NCI-H526 treated with DMSO at 0.1 percent for 48 hours (cell line): ENCODE measurements at regions not wholly inside any gene's neighbourhood (a gene's known extent, or its start where the extent isn't known, plus 50 kb on each side); places are given as distances from the start of the nearest gene placed in this dataset.

Source experiments
- DNase-seq: peaks from one replicate; lab custom pipeline; 2025; lab: John Stamatoyannopoulos, UW

DNA sequence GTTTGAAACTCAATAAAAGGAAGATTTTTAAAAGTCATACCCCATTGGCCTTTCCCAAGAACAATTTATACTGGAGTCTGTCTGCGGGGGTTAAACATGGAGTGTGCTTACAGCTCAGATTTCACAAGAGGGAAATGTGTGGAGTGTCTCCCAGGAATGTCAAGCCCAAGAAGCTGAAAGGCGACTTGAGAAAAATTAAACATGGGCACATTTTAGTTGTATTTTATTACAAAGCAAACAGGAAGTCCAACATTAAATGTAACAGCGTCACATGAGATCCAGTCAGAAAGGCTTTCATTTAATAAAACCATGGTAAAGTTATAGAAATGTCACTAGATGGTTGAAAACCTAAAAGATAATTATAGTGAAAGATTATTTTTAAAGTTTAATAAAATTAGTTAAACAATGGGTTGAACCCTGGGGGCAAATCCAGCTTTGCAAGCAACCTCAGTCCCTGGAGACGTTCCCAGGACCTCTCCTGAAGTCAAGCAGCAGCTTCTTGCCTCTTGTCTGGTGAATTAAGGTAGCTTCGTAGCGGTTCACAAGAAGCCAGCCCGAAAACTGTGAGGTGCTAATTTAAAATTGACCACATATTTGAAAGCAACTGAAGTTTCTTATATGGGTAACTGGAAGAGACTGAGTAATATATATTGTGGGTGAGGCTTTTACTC is 168.4 kb upstream of the EDNRA start:
- DNase-seq, result no peak

- no peak for DNase-seq
These were observed 167.8 kb upstream of the EDNRA start for GRCh38 chr4:147313108-147313507.

DNA sequence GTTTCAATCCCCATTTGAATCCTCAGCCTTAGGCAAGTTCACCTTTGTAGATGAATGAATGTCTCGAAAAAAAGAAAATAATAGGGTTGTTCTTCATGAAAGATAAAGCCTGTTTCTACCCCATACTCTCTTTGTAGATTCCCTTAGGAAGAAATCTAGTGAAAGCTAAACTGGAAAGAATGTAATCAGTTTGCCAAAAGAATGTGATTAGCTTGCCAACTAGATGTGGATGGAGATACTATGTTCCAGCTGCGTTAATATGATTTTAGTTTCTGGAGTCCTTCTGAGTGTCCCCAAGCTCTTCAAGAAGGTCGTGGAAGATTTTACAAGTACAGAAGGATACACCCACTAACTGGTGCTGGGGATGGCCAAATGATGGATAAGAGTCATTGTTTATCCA is 162.3 kb upstream of the EDNRA start:
- no peak for DNase-seq

DNA sequence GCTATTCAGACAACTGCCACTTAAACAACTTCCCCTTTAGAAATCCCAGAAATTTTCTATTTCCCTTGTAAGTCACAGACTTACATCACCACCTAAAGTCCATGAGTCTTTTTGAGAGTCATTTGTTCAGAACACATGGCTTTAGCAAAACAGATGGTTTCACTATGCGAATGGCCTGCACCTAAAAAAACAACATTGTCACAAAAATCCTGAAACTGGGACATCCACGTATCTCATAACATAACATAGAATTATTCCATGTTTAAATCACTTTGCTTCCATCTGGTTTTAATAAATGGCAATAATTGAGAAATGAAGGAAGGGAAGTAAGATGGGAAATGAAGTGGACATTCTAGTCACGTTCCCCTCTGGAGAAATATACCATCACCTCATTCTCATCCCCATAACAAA is 155.3 kb upstream of the EDNRA start:
- DNase-seq, result no peak

GRCh38 chr4:147326591-147326990 is 154.3 kb upstream of the EDNRA start:
- no peak for DNase-seq

GRCh38 chr4:147327322-147327721 is 153.6 kb upstream of the EDNRA start:
- DNase-seq, result no peak

- DNase-seq, result no peak
These were observed 152.7 kb upstream of the EDNRA start for GRCh38 chr4:147328189-147328588.

DNA sequence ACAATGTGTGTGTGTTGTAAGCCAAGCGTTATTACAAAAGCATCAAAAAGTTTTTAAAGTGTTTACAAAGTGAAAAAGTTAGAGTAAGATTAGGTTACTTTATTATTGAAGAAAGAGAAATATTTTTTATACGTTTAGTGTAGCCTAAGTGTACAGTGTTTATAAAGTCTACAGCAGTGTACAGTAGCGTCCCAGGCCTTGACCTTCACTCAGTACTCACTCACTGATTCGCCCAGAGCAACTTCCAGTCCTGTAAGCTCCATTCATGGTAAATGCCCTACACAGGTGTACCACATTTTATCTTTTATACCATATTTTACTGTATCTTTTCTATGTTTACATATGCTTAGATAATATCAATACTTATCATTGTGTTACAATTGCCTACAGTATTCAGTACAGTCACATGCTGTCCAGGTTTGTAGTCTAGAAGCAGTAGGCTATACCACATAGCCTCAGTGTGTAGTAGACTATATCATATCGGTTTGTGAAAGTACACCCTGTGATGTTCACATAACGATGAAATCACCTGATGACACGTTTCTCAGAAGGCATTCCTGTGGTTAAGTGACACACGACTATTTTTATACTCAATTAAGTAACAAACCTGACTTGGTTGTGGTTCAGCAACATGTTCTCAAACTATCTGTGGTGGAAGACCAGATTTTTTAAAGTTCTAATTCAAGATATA is 152.0 kb upstream of the EDNRA start:
- DNase-seq, result no peak

- no peak for DNase-seq
These were observed 148.8 kb upstream of the EDNRA start for GRCh38 chr4:147332091-147332490.

DNA sequence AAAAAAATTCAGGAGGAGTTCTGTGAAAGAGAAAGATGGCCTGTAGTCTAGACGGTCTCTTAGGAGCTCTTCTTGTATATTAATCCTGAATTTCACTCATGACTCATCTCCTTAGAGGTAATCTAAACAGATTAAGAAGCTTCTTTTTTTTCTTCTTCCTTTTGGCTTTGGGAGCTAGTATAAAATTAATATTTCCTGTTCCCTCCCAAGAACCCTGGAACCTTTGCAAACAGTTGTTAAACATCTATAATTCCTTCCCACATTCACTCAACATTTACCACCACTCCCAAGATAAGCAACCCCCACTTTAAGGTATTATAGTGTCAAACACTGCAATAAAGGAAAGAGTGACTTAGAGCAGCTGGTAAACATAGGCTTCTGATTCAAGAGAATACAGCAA is 146.4 kb upstream of the EDNRA start:
- DNase-seq, result no peak

DNA sequence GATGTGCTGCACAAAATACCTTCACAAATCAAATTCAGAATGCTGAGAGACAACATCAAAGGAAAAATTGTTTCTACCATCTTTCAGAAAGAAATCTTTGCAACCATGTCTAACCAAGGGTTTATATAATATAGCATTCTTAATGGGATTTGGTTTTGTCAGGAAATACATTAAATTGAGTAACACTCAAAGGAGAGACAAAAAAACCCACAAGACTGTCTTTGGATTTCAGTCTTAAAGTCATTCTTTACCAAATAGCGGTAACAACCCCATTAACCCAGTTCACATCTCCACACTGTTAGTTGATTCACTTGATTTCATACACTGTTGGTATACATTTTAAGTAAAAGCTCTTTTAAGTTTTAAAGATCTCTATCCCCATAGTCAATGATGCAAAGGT is 145.7 kb upstream of the EDNRA start:
- DNase-seq, result no peak

DNA sequence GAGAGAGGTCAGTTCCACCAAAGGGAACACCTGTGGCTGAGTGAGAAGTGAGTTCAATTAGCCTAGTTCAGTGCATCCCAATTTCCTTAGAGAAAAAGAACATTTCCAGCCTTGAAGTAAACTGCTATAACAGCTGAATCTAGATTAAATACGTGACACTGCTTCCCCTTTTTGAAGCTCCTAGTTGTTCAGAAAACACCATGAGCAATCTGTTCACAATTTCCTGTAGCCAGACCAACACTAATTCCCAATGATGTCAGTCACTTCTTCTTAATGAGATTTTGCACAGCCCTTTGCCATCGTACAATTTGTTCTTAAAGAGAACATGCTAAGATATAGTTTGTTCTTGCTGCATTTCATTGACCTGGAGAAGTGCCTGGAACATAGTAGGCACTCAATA is 144.6 kb upstream of the EDNRA start:
- no peak for DNase-seq

DNA sequence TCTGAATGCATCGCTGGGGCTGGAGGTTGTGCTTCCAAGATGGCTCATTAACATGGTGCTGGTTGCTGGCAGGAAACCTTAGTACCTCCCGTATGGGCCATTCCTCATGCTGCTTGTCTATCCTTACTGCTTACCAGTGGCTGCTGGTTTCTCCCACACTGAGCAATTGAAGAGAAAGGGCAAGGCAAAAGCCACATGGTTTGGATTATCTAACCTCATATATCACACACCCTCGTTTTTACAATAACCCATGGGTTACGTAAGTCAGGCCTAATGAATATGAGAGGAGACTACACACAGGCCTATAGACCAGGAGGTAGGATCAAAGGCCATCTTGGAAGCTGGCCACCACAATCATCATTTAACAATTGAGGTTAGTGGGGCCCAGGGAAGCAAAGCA is 141.8 kb upstream of the EDNRA start:
- no peak for DNase-seq

GRCh38 chr4:147340111-147340510 is 140.8 kb upstream of the EDNRA start:
- no peak for DNase-seq

GRCh38 chr4:147340591-147341120 is 140.2 kb upstream of the EDNRA start:
- no peak for DNase-seq

DNA sequence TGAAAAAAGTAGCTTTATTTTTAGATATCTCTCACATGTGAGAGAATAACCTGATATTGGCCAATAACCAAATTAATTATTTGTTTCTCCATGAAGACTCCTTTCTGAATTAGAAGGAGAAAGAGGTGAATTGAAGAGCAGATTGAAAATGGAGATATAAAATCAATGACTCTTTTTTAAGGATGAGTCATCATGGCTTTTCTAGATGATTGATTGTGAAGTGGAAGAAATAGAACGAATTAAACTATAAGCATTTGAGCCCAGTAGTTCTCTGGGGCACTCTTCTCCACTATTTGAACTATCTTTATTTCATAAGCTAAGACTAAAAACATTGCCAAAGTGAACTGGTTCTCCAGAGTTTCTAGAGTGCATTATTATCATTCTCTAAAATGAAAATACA is 137.2 kb upstream of the EDNRA start:
- no peak for DNase-seq

- no peak for DNase-seq
These were observed 135.2 kb upstream of the EDNRA start for GRCh38 chr4:147345662-147346061.

DNA sequence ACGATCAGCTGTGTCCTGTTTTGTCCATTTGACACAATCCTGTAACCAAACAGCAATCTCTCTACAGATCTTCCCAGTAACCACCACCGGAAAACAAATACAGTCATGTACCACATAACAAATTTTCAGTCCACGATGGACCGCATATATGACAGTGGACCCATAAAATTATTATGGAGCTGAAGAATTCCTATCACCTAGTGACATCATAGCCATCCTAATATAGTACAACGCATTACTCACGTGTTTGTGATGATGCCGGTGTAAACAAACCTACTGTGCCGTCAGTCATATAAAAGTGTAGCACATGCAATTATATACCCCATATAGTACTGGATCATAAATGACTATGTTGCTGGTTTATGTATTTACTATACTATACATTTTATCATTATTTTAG is 133.7 kb upstream of the EDNRA start:
- no peak for DNase-seq

- no peak for DNase-seq
These were observed 131.7 kb upstream of the EDNRA start for GRCh38 chr4:147349193-147349592.

DNA sequence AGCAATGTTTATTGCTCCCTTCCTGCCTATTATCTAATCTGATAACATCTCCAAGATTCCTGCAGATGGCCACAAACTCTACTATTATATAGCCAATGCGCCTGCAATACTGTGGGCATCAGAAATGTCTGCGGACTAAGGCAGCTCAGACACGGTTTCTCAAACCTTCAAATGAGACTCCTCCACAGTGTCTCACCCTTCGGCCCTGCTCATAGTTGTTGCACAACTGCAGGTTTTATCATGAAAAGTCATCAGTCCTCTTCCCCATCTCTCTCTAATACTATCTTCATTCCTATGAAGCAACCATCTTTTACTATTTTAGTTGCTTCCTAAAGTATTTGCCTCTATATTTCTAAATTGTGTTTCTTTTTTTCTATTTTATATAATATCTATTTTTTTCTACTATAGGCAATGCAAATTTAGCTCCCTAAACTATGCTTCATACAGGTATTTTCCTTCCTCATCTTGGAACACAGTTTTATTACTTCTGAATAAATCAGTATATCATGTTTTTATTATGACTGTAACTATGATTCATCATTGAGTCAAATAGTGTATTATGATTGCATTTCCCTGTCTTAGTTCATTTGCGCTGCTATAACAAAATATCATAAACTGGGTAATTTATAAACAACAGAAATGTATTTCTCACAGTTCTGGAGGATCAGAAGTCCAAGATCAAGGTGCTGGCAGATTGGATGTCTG is 129.7 kb upstream of the EDNRA start:
- DNase-seq, result no peak

DNA sequence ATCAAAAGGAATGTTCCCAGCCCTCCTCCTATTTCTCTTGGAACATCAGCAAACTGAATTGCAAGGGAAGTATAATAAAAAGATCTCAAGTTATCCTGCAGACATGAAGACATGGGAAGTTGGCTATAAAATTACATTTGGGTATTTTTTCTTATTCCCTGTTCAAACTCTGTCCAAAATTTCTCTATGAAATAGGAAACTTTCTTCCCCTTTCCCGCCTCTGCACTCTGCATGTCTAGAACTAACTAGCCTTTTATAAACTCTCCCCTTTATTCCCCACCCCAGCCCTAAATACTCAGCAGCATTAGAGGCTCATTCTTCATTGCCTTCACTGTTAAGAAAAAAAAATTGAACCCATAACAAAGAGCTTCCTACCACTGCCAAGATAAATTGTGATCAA is 126.7 kb upstream of the EDNRA start:
- DNase-seq, result no peak

DNA sequence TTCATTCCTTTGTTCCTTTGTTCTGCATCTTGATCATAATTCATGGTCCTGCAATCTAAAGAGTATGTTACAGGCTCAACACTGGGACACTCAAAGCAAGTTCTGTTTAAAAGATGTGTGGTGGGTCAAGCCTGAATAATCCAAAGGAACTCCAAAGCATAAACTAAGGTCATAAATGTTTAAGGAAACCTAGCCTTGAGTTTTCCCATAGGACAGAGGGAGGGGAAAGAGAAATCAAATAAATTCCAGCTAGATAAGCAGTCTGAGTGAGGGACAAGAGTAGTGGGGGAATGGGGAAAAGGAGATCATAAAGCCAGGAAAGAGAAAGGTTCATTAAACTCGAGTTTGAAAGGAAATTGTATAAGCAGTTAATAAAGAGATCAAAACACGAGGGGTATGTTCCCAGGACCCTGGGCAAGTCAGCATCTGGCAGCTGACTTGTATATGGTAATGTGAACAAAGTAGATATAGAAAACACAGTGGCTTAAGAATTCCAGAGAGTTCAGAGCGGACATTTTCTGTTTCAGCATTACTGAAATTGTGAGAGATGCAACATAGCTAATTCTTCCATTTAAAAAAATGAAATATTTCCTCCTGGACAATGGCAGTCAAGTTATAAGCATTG is 125.8 kb upstream of the EDNRA start:
- no peak for DNase-seq

DNA sequence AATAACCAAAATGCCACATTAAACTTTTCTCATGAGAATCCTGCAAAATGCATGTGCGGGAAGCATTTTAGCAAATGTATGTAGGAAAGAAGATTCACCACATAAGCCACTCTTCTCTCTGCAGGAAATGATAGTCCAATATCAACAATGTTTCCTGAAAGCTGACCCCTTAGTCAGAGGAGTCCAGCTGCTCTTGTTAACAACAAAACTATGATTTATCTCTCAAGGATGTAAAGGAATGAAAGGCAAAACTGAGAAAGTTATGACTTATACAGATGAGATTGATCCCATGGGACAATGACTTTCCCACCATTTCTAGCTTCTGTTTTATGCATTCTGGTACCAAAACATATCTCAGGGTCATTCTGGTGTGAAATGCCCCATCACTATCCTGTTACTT is 125.0 kb upstream of the EDNRA start:
- no peak for DNase-seq
